GM18520 (cell line): ENCODE measurements at regions not wholly inside any gene's neighbourhood (a gene's known extent, or its start where the extent isn't known, plus 50 kb on each side); places are given as distances from the start of the nearest gene placed in this dataset.
"Not testable (repeated sequence)": the region's sequence is repeated elsewhere in the genome, so short reads cannot be mapped to it uniquely, and the experiment has no call there.

Experiments
- ATAC-seq: cut with Tn5 transposase; IDR thresholded peaks from one replicate; pipeline ENCODE4 v1.9.1; 2021; ENCODE audit not compliant: unreplicated experiment

GRCh38 chr1:119191325-119191724 is 50.9 kb upstream of the WARS2 start:
- no peak for ATAC-seq

GRCh38 chr1:119204197-119204960 is 63.9 kb upstream of the WARS2 start:
- ATAC-seq, result no peak

- no peak for ATAC-seq
These were observed 64.5 kb upstream of the WARS2 start for GRCh38 chr1:119204961-119205357.

GRCh38 chr1:119209061-119209460 is 68.6 kb upstream of the WARS2 start:
- no peak for ATAC-seq

- no peak for ATAC-seq
These were observed 69.3 kb upstream of the WARS2 start for GRCh38 chr1:119209596-119210295.

GRCh38 chr1:119210296-119210649 is 69.8 kb upstream of the WARS2 start:
- ATAC-seq, result no peak

GRCh38 chr1:119213213-119213612 is 72.8 kb upstream of the WARS2 start:
- not testable (repeated sequence) for ATAC-seq

- not testable (repeated sequence) for ATAC-seq
These were observed 74.5 kb upstream of the WARS2 start for GRCh38 chr1:119214961-119215360.

- ATAC-seq, result no peak
These were observed 76.9 kb upstream of the WARS2 start for GRCh38 chr1:119217309-119217828.

- no peak for ATAC-seq
These were observed 79.3 kb upstream of the WARS2 start for GRCh38 chr1:119219711-119220110.

- no peak for ATAC-seq
These were observed 80.5 kb upstream of the WARS2 start for GRCh38 chr1:119220991-119221390.

- ATAC-seq, result peak; percentile 86
These were observed 81.8 kb upstream of the WARS2 start for GRCh38 chr1:119222271-119222670.

- no peak for ATAC-seq
These were observed 84.8 kb upstream of the WARS2 start for GRCh38 chr1:119225265-119225664.

GRCh38 chr1:119225831-119226230 is 85.4 kb upstream of the WARS2 start:
- no peak for ATAC-seq

- no peak for ATAC-seq
These were observed 85.9 kb upstream of the WARS2 start for GRCh38 chr1:119226321-119226720.

GRCh38 chr1:119226913-119227312 is 86.5 kb upstream of the WARS2 start:
- ATAC-seq, result no peak

- ATAC-seq, result no peak
These were observed 87.0 kb upstream of the WARS2 start for GRCh38 chr1:119227456-119227855.

- ATAC-seq, result no peak
These were observed 88.1 kb upstream of the WARS2 start for GRCh38 chr1:119228335-119229080.

- no peak for ATAC-seq
These were observed 94.7 kb upstream of the WARS2 start for GRCh38 chr1:119235120-119235519.

GRCh38 chr1:119245881-119246280 is 105.4 kb upstream of the WARS2 start:
- no peak for ATAC-seq

GRCh38 chr1:119249283-119249682 is 108.8 kb upstream of the WARS2 start:
- no peak for ATAC-seq

GRCh38 chr1:119250299-119250698 is 109.8 kb upstream of the WARS2 start:
- ATAC-seq, result no peak
